Neural cell (in vitro differentiated cells): ENCODE measurements at regions not wholly inside any gene's neighbourhood (a gene's known extent, or its start where the extent isn't known, plus 50 kb on each side); places are given as distances from the start of the nearest gene placed in this dataset.

Experiments
- CTCF ChIP-seq: fragments of 450-650 bp; IDR thresholded peaks from 2 replicates; pipeline ENCODE4 v1.5.1; 2014; ENCODE audit warnings: antibody characterized with exemption, mild to moderate bottlenecking, moderate library complexity; ENCODE audit not compliant: poor library complexity, severe bottlenecking
- EP300 ChIP-seq: fragments of 450-650 bp; conservative IDR thresholded peaks from 2 replicates; pipeline ENCODE4 v1.6.1; 2014; ENCODE audit warnings: antibody characterized with exemption, mild to moderate bottlenecking, moderate library complexity; ENCODE audit not compliant: poor library complexity, severe bottlenecking
- EZH2 ChIP-seq: fragments of 200-600, 300-800 bp; shearing (Covaris generic), sonication (generic); IDR thresholded peaks from 2 replicates; pipeline ENCODE4 v1.6.1; 2014; ENCODE audit warnings: antibody characterized with exemption, low read length, borderline replicate concordance, mild to moderate bottlenecking; ENCODE audit not compliant: insufficient read depth, poor library complexity, severe bottlenecking
- MXI1 ChIP-seq: fragments of 450-650 bp; conservative IDR thresholded peaks from 2 replicates; pipeline ENCODE4 v1.6.1; 2014; ENCODE audit warnings: antibody characterized with exemption, mild to moderate bottlenecking; ENCODE audit not compliant: poor library complexity, severe bottlenecking
- POLR2AphosphoS5 ChIP-seq: IDR thresholded peaks from 2 replicates; pipeline ENCODE4 v1.6.1; 2012
- RAD21 ChIP-seq: fragments of 450-650 bp; conservative IDR thresholded peaks from 2 replicates; pipeline ENCODE4 v1.6.1; 2014; ENCODE audit warnings: antibody characterized with exemption, mild to moderate bottlenecking, moderate library complexity
- SMC3 ChIP-seq: fragments of 450-650 bp; conservative IDR thresholded peaks from 2 replicates; pipeline ENCODE4 v1.6.1; 2014; ENCODE audit warnings: antibody characterized with exemption, mild to moderate bottlenecking, moderate library complexity; ENCODE audit not compliant: poor library complexity
- TAF1 ChIP-seq: IDR thresholded peaks from 2 replicates; pipeline ENCODE4 v1.6.1; 2012; ENCODE audit warnings: low read depth
- TF ChIP-seq, protein P1 (sequence below): IDR thresholded peaks from 2 replicates; pipeline ENCODE4 v1.6.1; 2012; ENCODE audit warnings: borderline replicate concordance

DNA sequence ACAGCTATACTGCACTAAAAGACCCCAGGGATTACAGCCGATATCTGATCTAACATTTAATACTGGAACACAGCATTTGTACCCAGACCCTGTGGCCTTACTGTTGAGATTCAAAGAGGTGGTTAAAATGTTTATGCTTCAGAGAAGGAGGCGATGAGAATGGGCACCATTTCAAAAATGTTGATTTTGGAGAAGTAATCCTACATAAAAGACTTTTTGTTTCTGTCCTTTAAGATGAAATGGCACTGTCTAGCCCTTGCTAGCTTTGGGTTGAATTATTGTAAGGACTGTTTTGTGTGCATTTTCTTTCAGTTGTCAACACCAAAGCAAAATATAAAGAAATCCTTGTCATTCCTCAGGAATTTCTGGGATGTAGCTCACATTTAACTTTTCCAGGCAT lies 288.5 kb upstream of the ANKH start:
- TF ChIP-seq CTCF: no peak
- TF ChIP-seq POLR2AphosphoS5: no peak
- no peak for TF ChIP-seq SMC3
- TF ChIP-seq EZH2: no peak
- no peak for TF ChIP-seq TAF1
- TF ChIP-seq RAD21: no peak
- no peak for TF ChIP-seq EP300
- TF ChIP-seq, protein P1, sequence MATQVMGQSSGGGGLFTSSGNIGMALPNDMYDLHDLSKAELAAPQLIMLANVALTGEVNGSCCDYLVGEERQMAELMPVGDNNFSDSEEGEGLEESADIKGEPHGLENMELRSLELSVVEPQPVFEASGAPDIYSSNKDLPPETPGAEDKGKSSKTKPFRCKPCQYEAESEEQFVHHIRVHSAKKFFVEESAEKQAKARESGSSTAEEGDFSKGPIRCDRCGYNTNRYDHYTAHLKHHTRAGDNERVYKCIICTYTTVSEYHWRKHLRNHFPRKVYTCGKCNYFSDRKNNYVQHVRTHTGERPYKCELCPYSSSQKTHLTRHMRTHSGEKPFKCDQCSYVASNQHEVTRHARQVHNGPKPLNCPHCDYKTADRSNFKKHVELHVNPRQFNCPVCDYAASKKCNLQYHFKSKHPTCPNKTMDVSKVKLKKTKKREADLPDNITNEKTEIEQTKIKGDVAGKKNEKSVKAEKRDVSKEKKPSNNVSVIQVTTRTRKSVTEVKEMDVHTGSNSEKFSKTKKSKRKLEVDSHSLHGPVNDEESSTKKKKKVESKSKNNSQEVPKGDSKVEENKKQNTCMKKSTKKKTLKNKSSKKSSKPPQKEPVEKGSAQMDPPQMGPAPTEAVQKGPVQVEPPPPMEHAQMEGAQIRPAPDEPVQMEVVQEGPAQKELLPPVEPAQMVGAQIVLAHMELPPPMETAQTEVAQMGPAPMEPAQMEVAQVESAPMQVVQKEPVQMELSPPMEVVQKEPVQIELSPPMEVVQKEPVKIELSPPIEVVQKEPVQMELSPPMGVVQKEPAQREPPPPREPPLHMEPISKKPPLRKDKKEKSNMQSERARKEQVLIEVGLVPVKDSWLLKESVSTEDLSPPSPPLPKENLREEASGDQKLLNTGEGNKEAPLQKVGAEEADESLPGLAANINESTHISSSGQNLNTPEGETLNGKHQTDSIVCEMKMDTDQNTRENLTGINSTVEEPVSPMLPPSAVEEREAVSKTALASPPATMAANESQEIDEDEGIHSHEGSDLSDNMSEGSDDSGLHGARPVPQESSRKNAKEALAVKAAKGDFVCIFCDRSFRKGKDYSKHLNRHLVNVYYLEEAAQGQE: no peak
- TF ChIP-seq MXI1: no peak
